H54 (cell line): ENCODE measurements at regions not wholly inside any gene's neighbourhood (a gene's known extent, or its start where the extent isn't known, plus 50 kb on each side); places are given as distances from the start of the nearest gene placed in this dataset.

Experiments
- DNase-seq: peaks from one replicate; pipeline ENCODE4 v3.0.0; 2011; ENCODE audit warnings: low spot score, mixed read lengths; ENCODE audit not compliant: insufficient read length
- FAIRE-seq: peaks from 3 replicates; lab custom pipeline; 2011; peaks lifted over from hg19 to GRCh38; lab: Jason Lieb, UNC
- POLR2A ChIP-seq: IDR thresholded peaks from 2 replicates; pipeline ENCODE4 v1.6.1; 2011; ENCODE audit warnings: low read depth, mild to moderate bottlenecking, low read length

DNA sequence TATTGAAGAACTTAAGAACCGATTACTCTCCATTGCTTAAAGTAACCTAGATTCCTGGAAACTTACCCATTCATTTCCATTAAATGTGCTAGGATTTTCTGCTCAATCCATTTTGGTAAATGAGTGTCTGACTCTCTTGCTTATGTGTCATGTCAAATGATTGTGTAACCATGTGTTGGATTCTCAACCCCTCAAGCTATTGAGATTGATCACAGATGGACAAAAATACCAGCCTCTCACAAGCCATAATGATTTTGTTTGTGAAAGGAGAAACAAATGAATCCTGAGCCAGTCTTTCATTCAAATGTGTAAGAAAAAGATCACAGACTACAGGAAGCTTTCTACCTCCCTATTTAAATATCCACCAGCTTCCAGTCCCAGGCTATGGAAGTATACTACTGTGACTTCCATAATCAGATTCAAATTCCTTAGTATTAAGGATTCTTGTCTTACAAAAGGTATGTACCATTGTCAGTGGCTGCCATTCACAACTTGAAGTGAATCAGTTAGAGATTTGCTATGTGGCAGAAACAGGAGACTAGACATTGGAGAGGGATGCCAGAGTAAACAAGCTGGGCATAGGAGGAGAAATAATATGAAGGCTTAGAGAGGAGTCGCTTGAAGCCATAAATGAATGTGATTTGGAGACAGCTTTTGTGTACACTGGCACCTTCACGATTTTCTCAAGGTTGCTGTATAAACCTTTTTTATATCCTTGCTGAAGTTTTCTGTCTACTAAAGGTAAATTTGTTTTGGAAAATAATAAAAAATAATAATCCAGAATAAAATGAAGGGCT is 498.5 kb upstream of the SETBP1 start:
- no peak for TF ChIP-seq POLR2A
- FAIRE-seq (no peak), DNase-seq (no peak)

DNA sequence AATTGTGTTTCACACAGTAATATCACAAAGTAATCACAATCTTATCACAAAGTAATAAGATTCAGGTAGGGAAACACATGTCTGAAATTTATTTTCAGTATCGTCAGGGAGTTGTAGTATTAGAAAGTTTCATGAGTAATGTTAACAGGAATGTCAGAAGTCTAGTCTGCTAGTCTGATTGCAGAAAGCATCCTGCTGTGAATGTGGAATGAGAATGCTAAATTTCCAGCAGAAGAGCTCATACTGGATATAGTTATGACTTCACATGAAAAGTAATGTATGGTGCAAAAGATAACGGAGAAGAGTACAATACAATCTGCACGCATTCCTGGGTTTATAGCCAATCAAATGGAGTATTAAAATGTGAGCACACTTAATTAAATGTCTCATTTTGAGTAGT is 494.7 kb upstream of the SETBP1 start:
- DNase-seq (no peak), FAIRE-seq (no peak)
- TF ChIP-seq POLR2A: no peak

DNA sequence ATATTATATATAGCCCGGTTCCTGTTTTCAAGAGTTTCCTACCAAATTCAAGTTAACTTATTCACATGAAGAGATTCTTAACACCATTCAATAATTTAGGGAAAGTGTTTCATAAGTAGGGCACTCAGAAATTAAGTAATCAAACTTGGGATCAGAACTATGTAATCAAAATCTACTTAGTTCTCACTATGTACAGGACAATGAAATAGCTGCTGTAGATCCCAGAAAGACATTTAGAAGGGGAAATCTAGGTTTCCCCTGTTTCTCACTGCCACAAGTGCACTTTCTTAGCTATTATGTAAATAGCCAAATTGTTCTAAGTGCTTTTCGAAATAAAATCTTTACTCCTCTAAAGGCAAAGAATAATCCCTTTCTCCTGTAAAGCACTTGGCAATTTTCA is 493.6 kb upstream of the SETBP1 start:
- FAIRE-seq (no peak), DNase-seq (no peak)
- no peak for TF ChIP-seq POLR2A

DNA sequence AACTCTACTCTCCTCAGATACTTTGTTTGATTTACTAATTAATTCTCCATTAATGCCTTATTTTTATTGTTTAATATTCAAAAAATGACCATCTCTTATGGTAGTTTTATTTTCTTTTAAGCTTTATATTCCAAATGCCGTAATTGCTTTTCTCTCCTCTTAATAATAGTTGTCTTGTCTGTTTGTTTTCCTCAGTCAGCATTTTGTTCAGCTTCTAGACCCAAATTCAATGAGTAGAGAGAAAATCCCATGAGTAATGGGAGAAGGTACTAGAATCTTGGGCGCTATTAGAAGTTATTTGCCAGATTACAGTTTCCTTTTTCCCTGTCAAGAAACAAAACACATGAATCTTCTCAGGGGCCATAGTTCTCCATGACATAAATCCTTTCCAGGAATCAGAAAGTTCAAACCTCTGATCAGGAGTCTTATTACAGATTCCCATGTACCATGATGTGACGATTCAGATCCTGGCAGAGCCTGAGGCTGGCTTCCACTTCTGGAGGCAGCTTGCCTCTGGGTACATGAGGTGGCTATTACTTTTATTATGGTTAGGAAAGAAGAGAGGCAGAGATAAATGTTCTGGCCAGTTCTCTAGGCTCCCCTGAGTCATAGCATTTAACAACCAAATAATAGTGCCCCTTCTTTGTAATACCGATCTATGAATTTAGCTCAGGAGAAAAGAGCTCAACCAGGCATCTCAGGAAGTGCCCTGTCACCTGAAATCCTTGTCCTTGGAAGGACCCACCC is 485.1 kb upstream of the SETBP1 start:
- DNase-seq (no peak), FAIRE-seq (no peak)
- TF ChIP-seq POLR2A: no peak

DNA sequence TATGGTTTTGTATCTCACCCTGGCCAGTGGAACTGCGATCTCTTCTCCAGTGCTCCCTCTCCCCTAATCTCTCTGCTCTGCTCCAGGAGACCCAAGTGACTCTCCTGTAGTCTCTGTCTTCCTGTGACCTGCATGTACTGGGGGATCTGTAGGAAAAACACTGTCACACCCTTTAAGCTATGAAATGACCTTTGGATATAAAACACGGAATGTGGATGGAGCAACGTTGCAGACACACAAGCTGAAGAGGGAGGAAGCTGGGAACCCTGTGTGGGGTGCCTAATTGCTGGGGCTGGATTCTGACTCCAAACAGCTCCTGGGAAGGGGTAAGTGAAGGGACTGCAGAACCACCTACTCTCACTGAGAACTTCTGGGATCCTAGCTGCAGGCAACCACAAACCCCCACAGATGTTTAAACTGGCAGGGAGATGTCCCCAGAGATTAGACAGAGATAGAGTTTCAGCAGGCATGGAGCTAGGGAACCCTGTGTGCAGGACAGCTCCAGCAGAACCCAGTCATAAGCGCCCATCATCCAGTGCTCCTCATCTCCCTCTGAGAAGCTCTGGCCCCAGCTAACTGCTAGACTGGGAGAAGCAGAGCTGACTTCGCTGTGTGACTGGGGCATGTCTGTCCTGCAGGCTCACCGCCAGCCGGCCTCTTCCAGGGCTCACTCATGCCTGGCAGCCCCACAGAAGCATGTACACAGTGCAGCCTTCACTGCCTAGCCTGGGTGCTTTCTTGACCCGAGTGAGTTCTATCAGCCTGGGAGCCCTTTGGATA is 482.7 kb upstream of the SETBP1 start:
- TF ChIP-seq POLR2A: no peak

DNA sequence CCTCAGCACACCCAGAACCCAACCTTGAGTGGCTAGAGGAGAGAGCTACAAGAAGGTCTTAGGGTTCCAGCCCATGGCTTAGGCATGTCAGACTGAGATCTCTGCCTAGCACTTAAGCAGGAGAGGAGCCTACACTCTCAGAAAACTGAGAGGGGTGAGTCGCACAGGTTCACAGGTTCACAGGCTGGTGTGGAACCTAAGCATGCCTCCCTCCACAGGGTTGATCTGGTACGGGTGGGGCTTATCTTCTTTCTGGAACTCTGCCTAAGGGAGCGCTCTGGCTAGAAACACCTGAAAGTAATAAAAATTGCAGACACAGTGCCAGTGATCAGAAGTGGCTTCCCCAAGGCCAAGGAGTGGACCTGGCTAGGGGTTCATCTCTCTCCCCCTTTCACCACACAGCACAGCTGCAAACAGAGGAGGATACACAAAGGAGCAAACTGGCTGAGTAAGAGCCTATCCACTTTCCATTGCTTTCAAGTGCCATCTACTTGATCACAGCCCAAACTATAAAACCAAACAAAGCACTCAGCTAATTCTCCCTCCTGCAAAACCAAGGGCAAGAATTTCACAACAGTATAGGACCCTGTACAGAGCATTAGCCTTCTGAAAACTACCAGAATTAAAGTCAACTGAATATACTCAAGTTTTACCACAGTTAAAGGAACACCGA is 481.9 kb upstream of the SETBP1 start:
- no peak for DNase-seq
- no peak for TF ChIP-seq POLR2A
- no peak for FAIRE-seq

More for the DNA sequence above, 482.7 kb upstream of the SETBP1 start:
- DNase-seq (no peak), FAIRE-seq (no peak)

DNA sequence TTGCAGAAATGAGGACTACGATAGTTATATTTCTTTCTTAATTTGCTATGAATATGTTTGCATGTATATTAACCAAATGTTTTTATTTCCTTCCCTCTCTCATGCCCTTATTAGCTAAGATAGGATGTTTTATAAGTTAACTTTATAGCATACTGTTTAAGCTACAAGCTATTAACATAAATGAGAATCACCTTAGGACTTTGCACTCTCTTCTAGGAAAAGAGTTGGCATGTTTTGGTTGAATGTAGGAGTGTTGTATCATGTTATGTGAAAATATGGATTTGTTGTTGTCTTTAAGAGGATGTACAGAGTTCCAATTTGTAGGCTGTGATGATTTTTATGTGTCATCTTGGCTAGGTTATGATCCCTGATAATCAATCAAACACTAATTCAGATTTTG is 467.4 kb upstream of the SETBP1 start:
- no peak for TF ChIP-seq POLR2A
- no peak for DNase-seq
- FAIRE-seq: no peak

DNA sequence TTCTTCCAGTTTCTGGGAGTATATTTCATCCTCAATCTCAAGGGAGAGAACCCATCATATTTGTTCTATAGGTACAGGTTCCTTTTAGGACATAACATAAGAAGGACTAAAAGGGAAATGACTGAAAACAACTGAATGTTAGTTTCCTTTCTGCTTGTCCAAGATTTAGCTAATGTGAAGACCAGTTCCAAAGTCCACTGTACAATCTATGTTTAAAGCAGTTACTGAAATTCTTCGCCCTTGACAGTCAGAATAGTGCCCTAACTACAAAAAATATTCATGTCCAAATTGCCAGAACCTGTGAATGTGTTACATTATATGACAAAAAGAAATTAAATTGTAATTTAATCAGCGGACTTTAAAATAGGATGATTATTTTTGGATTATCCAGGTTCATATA is 466.3 kb upstream of the SETBP1 start:
- FAIRE-seq (no peak), DNase-seq (no peak)
- no peak for TF ChIP-seq POLR2A

DNA sequence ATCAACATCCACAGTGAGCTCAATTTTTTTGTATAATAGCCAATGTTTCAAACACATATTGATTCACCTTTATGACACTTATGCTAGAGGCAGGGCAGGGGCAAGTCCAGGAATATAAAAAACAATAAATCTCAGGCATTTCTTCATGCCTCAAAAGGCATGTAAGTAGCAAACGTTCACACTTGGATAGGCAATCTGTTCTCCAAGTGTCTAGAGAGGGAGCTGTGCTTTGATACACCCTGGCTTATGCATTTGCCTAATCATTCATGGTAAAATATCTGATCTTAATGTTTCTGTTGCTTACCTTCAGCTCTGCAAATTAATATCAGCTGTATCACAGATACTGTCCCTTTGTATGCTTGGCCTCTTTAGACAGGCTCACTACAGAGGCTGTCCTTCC is 464.5 kb upstream of the SETBP1 start:
- FAIRE-seq: no peak
- DNase-seq: no peak
- no peak for TF ChIP-seq POLR2A

DNA sequence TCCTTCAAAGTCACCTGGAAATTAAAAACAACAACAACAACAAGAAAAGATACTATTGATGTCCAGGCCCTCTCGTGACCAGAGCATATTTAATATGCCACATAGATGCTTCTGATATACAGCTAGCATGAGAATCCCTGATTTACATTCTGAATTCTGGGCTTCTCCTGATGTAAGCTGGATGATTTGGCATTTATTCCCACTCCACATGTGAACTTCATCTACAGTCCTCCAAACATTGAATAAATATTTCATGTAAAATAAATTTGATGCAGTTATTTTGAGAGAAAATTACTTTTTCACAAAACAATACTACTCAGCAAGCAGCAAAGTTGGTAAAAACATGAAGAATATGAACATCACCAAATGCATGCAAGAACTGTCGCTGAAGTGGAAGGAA is 453.2 kb upstream of the SETBP1 start:
- TF ChIP-seq POLR2A: no peak
- no peak for DNase-seq
- no peak for FAIRE-seq

DNA sequence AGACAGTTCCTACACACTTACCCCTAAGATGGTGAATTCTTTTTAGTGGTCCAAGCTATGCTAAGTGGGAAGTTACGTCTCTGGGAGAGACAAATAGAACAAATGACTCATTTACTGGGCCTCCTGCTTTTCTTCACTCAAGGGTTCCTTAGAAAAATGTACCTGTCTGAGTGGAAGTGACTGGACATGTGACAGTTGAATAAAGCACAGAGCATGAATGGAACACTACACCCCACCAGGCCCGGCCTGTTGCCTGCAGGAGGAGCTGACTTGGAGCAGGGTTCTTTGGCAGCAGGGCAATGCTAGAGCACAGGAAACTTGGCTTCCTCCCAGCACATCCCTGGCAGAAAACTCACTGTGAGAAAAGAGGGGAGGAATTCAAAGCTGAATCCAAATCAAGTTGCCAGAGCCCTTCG is 451.0 kb upstream of the SETBP1 start:
- FAIRE-seq: no peak

DNA sequence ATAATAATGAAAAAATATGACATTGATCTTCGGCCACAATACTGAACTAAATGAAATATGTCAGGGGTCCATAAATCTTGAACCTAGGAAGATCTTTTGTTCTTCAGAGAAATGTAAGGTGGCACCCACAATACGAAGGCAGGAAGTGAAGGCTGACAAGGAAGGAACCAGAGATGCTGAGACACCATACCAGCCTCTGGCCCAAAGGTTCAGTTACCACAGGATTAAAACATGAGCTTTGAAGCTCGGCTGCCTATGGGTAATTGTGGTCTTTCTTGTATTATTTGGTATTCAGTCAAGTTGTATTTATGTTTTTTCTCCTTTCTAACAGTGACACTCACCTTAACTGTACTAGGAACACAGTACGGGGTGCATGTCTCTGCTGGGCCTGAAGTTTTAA is 448.8 kb upstream of the SETBP1 start:
- TF ChIP-seq POLR2A: no peak
- no peak for FAIRE-seq
- DNase-seq: no peak

More for the DNA sequence above, 451.0 kb upstream of the SETBP1 start:
- no peak for DNase-seq
- TF ChIP-seq POLR2A: no peak

DNA sequence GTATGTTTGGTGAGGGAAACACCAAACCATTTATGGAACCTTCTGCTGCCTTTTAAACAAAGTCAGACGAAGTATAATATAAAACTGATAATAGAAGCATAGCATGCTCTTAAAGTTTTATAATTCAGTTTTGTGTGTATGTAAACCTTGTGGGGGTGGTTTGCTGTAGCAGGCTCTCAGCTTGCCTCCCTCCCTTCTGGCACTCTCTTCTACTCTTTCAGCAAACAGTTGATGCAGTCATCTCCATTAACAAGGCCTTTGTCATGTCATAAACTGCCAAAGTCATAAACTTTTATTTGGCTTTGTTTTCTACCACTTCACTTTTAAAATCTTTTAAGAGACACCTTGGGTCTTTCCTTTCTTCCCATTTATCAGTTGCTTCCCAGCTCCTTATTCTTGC is 448.2 kb upstream of the SETBP1 start:
- FAIRE-seq (no peak), DNase-seq (no peak)
- no peak for TF ChIP-seq POLR2A
